ENCODE measurements at regions not wholly inside any gene's neighbourhood (a gene's known extent, or its start where the extent isn't known, plus 50 kb on each side); places are given as distances from the start of the nearest gene placed in this dataset.
"Not testable (repeated sequence)": the region's sequence is repeated elsewhere in the genome, so short reads cannot be mapped to it uniquely, and the experiment has no call there.

DNA sequence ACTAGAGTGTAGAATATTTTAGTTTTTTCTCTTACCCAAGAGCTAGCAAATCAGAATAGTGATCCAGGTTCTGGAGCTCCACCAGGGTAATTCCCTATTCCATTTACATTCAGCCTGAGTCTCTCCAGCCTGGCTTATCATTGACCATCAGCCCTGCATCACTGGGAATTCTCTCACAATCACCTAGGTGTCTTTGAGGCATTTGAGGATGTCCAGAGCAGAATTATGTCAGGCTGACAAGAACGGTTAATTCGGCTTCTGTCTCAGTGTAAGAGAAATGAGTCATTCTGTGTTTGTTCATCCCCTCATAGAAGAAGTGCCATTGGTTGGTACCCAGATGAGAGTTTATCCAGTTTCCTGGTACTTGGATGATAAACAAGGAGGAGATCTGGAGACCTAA, 180.5 kb downstream of the ZNF737 start:
- no peak for DNase-seq

DNA sequence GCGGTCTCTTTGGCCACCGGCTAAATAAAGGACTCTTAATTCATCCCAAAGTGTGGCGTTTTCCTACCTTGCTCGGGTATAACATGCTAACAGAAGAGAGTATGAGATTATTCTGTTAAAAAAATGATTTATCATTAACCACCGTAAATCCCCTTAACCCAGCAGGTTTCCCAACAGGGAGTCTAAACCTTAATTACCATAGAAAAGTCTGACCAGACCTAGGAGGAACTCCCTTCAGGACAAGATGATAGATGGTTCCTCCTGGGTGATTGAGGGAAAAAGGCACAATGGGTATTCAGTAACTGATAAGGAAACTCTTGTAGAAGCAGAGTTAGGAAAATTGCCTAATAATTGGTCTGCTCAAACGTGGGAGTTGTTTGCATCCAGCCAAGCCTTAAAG, 193.7 kb downstream of the ZNF737 start:
- no peak for DNase-seq

DNA sequence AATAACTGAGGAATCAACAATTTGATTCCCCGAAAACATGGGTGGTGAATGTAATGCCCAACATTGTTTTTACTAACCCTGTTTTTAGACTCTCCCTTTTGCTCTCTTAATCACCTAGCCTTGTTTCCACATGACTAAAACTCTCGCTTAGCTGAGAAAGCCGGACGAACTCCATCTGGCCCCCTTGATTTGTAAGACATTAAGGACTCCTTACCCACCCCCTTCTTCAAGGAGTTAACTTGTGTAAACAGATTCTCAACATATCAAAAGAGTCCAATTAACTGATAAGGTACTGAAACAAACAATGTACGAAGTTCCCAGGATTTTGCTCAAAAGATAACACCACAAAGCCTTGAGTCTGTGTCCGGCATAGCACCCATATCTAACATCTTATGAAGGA, 194.3 kb downstream of the ZNF737 start:
- DNase-seq, result not testable (repeated sequence)

DNA sequence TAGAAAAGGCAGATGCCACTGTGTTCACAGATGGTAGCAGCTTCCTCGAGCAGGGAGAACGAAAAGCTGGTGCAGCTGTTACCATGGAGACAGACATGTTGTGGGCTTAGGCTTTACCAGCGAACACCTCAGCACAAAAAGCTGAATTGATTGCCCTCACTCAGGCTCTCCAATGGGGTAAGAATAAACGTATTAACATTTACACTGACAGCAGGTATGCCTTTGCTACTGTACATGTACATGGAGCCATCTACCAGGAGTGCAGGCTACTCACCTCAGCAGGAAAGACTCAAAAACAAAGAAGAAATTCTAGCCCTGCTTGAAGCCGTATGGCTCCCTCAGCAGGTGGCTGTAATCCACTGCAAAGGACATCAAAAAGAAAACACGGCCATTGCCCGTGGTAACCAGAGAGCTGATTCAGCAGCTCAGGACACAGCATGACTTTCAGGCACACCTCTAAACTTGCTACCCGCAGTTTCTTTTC, 197.7 kb downstream of the ZNF737 start:
- no peak for DNase-seq

DNA sequence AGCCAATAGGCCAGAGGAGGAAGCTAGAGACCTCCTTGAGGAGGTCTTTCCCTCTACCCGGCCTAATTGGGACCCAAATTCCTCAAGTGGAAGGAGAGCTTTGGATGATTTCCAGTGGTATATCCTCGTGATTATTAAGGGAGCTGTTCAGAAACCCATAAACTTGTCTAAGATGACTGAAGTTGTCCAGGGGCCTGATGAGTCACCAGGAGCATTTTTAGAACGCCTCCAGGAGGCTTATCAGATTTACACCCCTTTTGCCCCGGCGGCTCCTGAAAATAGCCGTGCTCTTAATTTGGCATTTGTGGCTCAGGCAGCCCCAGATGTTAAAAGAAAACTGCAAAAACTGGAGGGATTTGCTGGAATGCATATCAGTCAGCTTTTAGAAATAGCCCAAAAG, 198.1 kb downstream of the ZNF486 start:
- no peak for DNase-seq

DNA sequence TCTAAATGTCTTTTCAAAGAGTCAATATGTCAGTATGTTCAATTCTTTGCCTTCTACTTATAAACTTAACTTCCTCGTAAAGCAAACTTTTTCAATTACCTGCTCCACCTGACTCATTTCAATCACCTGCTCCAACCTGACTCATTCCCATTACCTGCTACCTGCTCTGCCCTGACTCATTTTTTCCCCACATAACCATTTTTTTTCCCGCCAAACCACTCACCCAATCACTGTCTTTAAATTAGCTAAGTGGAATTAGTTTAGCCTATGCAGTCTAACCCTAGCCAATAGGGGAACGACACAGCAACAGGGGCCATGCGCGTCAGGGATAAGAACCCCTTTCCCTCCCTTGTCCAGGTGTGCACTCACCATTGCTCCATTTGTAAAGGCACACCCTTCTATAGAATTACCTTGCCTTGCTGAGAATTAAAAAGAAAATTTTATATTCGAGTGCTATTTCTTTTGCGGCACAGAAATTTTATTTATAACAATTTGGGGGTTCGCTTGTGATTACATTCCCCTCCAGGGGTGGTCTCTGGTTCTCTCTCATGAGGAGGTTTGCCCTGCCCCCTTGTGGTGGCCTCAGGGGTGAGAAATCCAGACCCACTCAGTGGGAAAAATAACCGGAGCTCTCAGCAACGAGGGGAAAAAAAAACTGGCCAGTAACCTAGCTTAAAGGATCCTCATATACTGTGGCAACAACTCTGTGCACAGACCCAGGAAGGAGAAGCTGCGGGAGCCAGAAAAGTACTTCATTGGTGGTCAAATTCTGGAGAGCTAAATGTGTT, 193.1 kb downstream of the ZNF486 start:
- DNase-seq, result no peak

DNA sequence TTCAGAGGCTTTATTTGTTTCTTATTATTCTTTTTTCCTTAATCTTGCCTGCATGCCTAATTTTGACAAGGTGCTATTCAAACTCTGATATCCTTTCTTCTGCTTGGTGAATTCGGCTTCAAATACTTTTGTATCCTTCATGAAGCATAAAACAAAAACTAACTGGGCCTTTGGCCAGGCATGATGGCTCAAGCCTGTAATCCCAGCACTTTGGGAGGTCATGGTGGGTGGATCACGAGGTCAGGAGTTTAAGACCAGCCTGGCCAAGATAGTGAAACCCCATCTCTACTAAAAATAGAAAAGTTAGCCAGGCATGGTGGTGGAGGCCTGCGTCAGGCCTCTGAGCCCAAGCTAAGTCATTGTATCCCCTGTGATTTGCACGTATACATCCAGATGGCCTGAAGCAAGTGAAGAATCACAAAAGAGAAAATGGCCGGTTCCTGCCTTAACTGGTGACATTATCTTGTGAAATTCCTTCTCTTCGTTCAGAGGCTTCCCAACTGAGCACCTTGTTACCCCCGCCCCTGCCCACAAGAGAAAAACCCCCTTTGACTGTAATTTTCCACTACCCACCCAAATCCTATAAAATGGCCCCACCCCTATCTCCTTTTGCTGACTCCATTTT, 191.9 kb downstream of the ZNF486 start:
- not testable (repeated sequence) for DNase-seq

DNA sequence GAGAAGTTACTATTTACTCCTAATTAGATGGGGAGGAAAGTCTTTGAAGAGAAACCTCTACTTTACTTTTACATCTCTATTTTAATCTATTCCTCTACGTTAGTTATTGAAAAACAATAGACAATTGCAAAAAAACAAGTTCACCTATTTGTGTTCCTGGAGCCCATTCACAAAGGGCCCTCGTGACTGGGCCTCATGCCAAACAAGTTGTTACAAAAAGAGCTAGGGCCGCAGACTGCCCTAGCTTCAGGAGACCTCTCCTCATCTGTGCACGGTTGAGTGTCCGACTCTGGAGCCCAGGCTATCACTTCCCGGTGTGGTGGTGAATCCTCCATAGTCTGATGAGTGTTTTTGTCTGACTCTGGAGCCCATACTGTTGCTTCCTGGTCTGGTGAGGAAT, 190.9 kb downstream of the ZNF486 start:
- DNase-seq, result no peak

DNA sequence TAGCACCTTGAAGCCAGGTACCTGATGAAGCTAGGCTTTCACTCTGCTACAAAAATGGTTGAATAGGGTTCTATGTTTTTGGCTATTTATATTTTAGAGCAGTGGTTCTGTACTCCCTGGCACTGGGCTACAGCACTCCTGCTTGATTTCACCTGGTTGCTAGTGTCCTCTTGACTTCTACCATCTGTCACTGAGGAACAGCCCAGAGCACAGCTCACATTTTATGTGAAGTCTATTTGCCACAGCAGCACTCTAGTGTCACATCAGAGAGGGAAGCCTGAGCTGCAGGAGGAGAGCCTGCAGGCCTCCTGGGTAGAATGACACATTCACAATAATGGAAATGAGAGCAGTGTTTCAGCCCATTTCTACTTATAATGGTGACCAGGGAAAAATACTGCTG, 184.2 kb downstream of the ZNF486 start:
- DNase-seq, result no peak

DNA sequence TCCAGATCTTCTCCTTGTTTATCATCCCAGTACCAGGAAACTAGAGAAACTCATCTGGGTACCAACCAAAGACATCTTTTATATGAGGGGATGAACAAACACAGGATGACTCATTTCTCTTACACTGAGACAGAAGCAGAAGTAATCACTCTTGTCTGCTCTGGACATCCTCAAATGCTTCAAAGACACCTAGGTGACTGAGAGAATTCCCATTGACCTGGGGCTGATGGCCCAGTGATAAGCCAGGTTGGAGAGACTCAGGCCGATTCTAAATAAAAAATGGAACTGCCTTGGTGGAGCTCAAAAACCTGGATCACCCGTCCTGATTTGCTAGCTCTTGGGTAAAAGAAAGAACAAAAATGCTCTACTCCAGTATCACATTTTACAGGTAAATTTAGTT, 182.2 kb downstream of the ZNF486 start:
- DNase-seq, result no peak

DNA sequence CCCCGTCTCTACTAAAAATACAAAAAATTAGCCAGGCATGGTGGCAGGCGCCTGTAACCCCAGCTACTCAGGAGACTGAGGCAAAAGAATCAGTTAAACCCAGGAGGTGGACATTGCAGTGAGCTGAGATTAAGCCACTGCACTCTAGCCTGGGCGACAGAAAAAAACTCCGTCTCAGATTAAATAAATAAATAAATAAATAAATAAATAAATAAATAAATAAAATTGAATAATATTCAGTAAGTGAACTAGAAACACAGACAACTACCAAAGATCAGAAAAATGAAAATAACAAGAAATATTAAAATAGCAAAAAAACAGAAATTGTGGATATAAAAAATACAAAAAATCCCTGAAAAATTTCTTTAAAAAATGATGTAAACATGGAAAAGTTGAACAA, 172.4 kb downstream of the ZNF486 start:
- DNase-seq, result no peak

DNA sequence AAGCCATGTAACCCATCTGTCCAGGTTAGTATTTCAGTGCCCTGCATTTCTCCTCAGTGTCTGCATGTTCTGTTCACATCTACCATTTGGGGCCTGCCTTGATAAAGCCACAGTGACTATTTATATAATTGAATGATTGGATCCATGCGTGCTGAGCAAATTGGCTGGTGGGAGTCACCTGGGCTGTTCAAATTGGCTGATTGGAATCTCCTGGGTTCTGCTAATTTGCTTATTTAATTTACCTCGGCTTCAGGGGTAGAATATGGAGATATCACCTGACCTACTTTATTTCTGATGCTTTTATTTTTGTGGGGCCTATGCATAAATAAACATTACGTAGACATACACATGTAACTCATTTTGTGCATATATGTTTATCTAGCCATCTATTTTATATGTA, 167.7 kb downstream of the ZNF486 start:
- DNase-seq, result no peak

DNA sequence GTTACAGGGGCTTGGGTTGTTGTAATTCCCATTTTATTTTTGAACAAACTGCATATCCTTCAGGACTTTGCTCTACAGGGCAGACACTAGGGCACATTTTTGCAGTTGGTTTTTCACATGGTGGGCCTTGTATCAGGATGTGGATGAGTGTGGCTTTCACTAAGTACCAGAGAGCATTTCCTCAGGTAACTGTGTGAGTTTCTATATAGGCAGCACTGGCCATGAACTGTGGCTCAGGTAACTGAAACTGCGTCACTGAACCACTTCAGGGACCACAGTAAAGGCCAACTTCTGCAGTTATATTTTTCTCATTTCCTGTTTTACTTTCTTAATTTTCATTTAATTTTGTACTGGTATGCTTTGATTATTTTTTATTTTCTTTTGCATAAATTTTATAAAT, 166.5 kb downstream of the ZNF486 start:
- no peak for DNase-seq

DNA sequence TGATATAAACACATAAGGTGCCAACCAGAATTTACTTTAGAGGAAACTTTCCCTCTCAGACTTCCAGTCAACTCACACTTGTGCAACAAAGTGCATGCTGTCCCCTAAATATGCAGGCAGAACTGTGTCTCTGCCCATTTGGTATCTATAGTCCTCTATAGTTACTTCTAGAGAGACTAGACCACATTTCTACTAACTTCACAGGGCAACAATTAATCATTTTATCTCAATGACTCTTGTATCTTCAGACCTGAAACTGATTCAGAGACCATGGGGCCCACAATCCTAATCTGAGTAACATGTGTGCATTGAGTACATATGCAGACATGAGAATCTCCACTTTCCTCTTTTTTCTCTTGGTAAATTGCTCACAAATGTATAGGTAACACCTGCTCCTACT, 158.1 kb downstream of the ZNF486 start:
- DNase-seq, result no peak

DNA sequence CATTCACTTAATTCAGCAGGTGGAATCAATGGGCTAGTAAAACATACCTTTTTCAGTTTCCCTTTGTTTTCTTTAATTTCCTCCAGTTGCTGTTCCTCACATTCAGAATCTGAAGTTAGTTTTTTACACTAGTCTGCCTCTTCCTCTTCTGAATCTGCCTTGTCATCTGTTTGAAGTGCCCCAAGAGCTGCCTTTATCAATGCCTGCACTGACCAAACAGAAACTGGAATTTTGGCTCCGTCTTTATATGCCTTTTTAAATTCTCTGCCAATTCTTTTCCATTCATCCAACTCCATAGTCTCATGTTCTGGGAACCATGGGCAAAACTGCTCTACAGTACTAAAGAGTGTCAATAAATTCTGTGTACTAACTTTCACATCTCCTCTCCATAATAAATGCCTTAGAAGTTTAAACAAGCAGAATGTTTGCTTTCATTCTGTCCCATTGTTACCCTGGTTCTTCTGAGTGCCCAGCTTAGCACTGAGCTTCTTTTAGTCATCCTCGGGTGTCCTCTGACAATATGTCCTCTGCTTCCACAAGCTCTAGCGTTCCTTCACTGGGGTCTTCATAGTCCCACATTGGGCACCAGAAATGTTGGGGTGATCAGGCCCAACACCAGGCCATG, 154.2 kb downstream of the ZNF486 start:
- DNase-seq, result no peak

DNA sequence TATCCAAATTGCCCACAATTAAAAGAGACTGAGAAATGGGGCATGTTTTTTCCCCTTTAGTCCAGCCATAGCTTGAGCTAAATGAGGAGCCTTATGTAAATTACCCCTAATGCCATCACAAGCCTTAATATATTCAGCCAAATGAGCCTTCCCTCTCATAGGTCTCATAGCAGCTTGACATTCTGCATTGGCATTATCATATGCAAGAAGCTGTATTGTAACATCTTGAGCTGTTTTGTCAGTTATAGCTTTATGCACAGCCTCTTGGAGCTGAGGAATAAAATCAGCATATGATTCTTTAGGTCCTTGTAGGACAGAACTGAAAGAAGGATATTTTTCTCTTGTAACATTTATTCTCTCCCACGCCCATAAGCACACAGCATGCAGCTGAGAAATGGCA, 153.2 kb downstream of the ZNF486 start:
- no peak for DNase-seq

DNA sequence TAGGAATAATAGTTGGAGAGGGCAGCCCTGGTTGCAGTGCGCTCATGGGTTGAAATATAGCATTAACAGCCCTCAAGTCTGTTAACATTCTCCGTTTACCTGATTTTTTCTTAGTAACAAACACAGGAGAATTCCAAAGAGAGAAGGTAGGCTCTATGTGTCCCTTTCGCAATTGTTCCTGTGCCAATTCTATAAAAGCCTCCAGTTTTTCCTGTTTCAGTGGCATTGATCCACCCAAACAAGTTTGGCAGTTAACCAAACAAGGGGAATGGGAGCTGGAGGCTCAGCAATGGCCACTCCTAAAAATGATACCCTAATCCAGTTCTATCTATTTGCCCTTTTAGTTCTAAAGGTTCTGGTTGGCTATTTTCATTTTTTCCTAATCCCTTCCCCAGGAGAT, 151.6 kb downstream of the ZNF486 start:
- no peak for DNase-seq

DNA sequence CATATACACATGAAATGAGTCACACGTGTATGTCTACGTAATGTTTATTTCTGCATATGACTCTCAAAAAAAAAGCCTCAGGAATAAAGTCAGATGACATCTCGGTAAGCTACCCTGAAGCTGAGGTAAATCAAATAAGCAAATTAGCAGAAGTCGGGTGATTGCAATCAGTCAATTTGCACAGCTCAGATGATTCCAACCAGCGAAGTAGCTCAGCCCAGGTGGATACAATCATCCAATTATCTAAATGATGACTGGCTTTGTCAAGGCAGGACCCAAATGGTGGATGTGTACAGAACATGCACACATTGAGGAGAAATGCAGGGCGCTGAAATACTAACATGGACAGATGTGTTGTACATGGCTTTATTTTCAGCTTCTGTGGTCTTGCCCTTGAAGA, 148.5 kb downstream of the ZNF486 start:
- no peak for DNase-seq

DNA sequence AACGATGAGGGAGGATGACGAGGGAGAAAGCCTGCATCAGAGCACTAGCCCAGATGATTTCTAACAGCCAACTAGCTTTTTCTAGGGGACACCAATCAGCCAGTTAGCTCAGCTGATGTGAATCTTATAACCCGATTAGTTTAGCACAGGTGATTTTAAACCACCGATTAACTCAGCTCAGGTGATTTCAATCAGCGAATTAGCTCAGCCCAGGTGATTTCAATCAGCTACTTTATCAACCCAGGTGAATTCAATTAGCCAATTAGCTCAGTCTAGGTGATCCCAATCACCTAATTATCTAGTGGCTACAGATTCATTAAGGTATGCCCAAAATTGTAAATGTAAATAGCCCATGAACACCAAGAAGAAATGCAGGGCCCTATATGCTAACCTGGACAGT, 146.9 kb downstream of the ZNF486 start:
- no peak for DNase-seq

DNA sequence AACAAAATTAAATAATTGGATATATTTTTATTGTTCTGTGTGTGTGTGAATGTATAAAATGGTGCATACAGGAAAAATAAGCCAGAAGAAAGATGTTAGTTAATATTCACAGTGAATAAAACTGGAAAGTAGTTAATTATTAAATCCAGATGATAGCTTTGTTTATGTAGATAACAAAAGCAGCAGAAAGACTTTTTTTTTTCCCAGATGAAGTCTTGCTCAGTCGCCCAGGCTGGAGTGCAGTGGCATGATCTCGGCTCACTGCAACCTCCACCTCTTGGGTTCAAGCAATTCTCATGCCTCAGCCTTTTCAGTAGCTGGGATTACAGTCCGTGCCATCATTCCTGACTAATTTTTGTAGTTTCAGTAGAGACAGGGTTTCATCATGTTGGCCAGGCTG, 140.1 kb downstream of the ZNF486 start:
- DNase-seq, result no peak

DNA sequence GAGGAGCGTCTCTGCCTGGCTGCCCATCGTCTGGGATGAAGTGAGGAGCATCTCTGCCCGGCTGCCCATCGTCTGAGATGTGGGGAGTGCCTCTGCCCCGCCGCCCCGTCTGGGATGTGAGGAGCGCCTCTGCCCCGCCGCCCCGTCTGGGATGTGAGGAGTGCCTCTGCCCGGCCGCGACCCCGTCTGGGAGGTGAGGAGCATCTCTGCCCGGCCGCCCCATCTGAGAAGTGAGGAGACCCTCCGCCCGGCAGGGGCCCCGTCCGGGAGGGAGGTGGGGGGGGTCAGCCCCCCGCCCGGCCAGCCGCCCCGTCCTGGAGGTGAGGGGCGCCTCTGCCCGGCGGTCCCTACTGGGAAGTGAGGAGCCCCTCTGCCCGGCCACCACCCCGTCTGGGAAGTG, 129.3 kb downstream of the ZNF486 start:
- DNase-seq, result not testable (repeated sequence)

DNA sequence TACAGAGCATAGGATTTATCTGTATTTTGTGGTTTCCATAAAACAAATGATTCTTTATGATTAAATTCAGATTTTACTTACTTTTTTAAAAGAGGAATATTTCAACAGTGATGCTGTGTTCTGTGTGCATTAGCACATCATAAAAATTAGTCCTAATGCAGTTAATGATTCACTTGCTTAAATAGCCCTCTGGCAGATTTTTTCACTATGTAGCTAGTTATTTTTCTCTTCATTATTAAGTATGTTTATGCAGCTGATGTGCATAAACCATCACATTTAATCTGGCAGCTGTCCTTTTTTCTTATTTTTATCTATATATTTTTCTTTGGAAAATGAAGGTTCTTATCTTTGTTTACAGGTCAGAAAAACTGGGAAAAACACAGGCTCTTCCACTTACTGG, 127.2 kb downstream of the ZNF486 start:
- DNase-seq, result no peak

DNA sequence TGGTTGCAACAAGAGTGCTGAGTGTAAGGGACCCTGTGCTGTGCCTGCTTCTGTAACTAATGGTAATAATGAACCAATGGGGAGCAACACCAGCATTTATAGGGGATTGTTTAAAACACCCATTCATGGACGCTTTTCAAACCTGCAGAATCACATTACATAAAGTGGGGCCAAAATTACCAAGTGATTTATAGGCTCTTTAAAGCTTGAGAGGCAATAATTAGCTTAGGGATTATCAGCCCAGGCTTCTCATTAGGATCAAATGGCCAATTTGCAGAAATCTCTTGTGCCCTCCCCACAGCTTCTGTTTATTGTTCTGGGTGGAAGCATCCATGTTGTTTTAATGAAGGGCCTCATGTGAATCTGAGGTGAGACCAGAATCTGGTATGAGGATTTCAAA, 125.5 kb downstream of the ZNF486 start:
- not testable (repeated sequence) for DNase-seq

DNA sequence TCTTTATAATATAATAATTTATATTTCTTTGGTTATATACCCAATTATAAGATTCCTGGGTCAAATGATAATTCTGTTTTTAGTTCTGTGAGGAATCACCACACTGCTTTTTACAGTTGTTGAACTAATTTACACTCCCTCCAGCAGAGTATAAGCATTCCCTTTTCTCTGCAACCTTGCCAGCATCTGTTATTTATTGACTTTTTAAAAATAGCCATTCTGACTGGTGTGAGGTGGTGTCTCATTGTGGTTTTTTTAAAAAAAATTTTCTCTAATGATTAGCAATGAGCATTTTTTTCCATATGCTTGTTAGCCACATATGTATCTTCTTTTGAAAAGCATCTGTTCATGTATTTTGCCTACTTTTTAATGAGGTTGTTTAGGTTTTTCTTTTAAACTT, 122.2 kb downstream of the ZNF486 start:
- DNase-seq, result no peak
